ENCODE measurements at regions not wholly inside any gene's neighbourhood (a gene's known extent, or its start where the extent isn't known, plus 50 kb on each side); places are given as distances from the start of the nearest gene placed in this dataset.

DNA sequence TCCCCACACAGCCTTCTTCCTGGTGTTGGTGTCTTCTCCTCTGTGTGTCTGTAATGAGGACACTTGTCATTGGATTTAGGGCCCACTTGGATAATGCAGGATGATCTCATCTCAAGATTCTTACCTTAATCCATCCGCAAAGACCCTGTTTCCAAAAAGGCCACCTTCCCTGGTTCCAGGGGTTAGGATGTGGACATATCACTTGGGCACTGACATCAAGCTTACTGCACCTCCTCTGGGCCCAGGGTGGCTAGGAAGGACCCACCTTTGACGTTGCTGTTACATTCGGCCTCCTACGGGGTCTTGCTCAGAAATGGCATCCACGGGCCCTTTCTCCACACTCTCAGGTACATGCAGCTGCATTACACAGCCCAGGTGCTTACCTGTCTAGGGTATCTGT, 535.9 kb downstream of the BRD1 start:
- no peak for DNase-seq (ENCODE audit: low read depth, low spot score)

DNA sequence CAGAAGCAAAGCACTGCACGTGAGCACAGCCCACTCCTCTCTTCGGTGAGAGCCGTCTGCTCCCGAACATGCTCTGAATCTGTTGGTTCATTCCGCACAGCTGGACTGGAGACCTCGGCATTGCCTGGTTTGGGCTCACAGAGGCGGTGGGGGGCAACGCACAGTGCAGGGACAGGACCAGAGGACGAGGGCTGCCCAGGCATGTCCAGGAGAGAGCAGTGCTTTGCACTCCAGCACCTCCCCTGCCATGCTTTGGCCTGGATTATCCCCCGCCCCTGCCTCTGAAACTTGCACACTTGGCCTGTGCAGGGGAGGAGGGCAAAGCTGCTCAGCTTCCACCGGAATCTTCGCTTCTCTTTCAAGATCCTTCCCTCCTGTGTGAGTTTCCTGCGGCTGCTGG, 536.5 kb downstream of the BRD1 start:
- DNase-seq (ENCODE audit: low read depth, low spot score), result no peak

GRCh38 chr22:49290711-49291110, 537.0 kb downstream of the BRD1 start:
- no peak for DNase-seq (ENCODE audit: low read depth, low spot score)

GRCh38 chr22:49289822-49290679, 537.6 kb downstream of the BRD1 start:
- DNase-seq (ENCODE audit: low read depth, low spot score), result no peak

- no peak for DNase-seq (ENCODE audit: low read depth, low spot score)
These were observed 541.4 kb downstream of the BRD1 start for GRCh38 chr22:49286181-49286760.

GRCh38 chr22:49284931-49285330, 542.7 kb downstream of the BRD1 start:
- DNase-seq (ENCODE audit: low read depth, low spot score), result no peak

GRCh38 chr22:49284056-49284784, 543.5 kb downstream of the BRD1 start:
- no peak for DNase-seq (ENCODE audit: low read depth, low spot score)

DNA sequence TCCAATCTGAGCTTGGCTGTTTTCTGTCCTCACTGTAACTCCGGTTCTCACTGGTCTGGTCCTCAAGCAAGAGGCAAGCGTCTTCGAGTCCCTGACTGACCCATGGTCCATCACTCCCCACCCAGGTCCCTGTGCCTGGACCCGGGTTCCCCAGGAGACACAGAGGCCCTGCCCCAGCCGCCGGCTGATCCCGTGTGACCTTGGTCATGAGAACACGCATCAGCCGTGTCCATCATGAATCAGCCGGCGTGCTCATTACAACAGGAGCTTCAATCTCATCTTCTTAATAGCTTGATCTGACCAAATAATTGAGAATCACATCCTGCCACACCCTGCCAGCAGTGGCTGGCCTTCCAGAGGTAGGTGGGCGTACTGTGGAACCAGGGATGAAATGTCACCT, 545.1 kb downstream of the BRD1 start:
- DNase-seq (ENCODE audit: low read depth, low spot score), result no peak

- DNase-seq (ENCODE audit: low read depth, low spot score), result no peak
These were observed 546.0 kb downstream of the BRD1 start for GRCh38 chr22:49281467-49282340.

- DNase-seq (ENCODE audit: low read depth, low spot score), result no peak
These were observed 549.3 kb downstream of the BRD1 start for GRCh38 chr22:49278340-49278739.

DNA sequence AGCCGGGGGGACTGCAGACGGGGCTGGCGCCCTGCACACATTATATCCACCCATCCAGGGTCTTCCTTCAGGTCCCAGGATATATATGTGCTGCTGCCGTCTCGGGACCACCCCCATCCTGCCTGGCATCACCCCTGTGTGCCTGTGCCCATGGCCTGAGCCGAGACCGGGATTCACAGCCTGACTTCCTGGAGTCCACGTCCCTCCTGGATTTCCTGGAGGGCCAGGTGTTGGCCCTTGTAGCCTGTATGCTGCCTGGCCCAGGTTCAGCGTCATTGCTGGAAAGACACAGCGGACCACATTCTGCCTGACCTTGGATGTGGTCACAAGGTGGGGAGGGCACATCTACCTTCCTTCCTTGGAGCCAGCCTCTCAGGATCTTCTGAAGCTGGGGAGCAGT, 551.1 kb downstream of the BRD1 start:
- DNase-seq (ENCODE audit: low read depth, low spot score), result no peak

DNA sequence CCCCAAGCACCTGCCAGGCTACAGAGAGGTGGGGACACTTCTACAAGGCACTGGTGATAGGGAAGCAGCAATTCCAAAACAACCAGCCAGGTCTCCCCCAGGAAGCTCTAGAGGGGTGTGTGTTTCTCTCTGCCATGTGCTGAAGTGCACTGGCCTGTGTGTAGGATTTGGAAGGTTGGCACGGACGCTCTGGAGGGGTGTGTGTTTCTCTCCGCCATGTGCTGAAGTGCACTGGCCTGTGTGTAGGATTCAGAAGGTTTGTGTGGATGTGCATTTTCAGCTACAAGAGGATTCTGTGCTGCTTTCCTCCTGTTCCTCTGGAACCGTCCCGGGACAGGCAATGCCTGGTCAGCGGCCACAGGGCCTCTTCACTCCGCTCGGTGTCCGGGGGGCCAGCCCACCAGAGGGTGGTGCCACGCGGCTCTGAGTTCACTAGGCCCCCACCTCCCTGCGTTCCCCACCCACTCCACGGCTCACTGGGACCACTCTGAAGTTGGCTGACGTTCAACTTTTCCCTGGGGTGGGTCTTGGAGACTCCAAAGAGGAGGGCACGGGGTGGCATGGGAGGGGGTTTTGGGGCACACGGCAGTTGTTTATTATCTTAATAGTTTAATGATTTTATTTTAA, 552.8 kb downstream of the BRD1 start:
- no peak for DNase-seq (ENCODE audit: low read depth, low spot score)

- DNase-seq (ENCODE audit: low read depth, low spot score), result no peak
These were observed 555.0 kb downstream of the BRD1 start for GRCh38 chr22:49272546-49273125.

DNA sequence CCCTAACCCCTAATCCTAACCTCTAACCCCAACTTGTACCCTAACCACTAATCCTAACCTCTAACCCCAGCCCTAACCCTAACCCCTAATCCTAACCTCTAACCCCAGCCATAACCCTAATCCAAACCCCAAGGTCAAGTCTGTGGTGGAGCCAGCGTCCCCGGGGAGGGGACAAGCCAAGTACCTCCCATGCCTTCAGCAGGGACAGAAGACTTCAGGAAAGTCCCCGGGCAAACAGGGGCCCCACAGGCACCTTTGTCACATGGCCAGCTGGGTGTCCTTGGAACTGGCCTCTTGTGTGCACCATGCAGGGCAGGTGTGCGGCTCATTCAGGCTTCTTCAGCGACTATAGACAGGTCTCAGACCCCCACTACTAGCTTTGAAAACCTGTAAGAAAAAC, 555.8 kb downstream of the BRD1 start:
- DNase-seq (ENCODE audit: low read depth, low spot score), result no peak

DNA sequence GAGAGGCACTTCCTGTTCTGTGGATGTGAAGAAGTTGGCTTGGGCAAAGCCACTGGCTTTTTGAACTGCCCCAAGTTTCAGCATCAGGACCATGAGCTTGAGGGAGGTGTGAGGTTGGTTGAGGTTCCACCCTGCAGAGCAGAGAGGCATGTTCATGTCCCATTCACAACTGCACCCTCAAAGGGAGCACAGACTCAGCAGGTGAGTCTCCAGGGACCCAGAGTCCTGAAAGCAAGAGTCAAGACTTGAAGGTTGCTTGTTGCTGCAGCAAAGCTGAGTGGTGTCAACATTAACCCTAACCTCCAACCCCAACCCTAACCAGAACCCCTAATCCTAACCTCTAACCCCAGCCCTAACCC, 556.3 kb downstream of the BRD1 start:
- no peak for DNase-seq (ENCODE audit: low read depth, low spot score)

DNA sequence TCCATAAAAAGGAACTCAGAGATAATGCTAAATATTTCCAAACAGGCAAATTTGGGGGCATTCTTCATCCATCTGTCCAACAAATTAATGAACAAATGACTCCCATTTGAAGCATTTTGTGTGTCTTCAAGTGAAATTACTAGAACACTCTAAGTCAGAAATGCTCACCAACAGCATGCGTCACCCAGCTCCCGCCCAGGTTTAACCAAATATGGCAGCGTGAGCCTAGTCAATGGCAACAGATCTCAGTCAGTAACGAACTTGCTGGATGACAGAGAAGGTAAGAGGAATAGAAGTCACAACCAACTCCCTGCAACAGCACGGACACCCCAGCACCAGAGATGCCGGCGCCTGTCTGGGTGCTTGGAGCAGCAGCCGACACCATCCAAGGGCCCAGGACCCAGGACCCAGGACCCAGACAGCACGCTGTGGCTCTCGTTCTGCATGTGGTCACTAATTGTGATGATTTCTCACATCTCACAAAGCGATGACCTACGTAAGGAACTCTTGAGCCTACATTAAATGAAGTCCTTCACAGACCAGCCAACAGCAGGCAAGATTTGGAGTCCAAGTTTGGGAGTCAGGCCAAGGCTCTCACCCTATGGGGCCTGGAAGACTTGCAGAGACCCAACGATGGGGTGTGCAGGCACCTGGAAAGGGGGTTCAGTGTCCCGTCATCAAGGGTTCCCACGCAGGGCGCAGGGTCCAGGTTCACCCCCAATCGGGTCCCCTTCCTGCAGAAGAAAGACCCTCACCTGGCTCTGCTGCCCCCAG, 556.9 kb downstream of the BRD1 start:
- DNase-seq (ENCODE audit: low read depth, low spot score), result no peak

DNA sequence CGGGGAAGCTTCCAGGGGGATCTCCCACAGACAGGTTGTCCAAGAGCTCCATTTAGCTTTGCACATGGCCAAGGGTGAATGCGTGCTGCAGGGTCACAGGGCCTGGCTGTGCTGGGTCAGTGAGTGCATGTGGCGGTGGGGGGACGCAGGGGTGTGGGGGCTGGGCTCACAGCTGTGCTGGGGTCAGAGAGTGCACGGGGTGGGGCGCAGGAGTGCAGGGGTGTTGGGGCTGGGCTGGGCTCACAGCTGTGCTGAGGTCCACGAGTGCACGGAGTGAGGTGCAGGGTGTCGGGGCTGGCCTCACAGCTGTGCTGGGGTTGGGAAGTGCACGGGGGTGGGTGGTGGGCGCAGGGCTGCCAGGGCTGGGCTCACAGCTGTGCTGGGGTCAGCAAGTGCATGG, 557.7 kb downstream of the BRD1 start:
- no peak for DNase-seq (ENCODE audit: low read depth, low spot score)

DNA sequence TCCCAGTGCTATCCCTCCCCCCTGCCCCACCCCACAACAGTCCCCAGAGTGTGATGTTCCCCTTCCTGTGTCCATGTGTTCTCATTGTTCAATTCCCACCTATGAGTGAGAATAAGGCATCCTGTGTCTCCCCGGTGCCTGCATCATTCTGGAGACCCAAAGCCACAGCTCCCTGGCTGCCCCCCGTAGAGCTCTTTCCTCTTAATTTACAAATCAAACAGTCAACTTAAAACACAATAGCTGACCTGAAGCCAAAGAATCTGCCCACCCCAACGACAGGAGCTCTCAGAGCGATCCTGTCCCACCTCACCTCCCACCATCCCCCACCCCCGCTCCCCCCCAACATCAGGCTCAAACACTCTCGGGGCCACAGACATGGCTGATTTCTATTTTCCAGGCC, 558.3 kb downstream of the BRD1 start:
- DNase-seq (ENCODE audit: low read depth, low spot score), result no peak

GRCh38 chr22:49268924-49269323, 558.7 kb downstream of the BRD1 start:
- no peak for DNase-seq (ENCODE audit: low read depth, low spot score)

GRCh38 chr22:49267996-49268395, 559.7 kb downstream of the BRD1 start:
- DNase-seq (ENCODE audit: low read depth, low spot score), result no peak
